ENCODE measurements at regions not wholly inside any gene's neighbourhood (a gene's known extent, or its start where the extent isn't known, plus 50 kb on each side); places are given as distances from the start of the nearest gene placed in this dataset.

DNA sequence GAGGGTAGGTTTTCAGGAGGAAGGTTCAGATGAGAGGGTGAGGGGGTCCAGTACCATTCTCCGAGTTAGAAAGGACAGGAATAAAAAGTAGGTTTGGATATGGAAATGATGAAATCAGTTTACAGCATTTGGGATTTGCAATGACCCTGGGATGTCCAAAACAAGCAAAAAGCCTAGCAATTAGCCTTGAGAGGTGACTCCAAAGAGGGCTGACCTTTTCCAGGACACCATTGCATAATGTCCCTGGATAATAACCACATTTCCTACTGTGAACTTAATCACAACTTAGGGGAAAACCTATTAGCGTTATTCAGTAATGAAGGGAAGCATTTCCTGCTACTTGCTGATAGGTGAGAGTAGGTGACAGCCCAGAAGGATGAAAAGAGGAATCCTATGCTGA is 101.4 kb upstream of the ARHGAP42 start:
- no peak for DNase-seq
- H3K9me3 Mint-ChIP-seq (ENCODE audit: unreplicated experiment), result peaks cover 8% of the 10 kb centered on the region
- H3K36me3 Mint-ChIP-seq (ENCODE audit: unreplicated experiment), result peaks cover 3% of the 10 kb centered on the region
- no peaks in the 10 kb centered on the region for H3K27me3 Mint-ChIP-seq (ENCODE audit: unreplicated experiment)
- H3K4me3 Mint-ChIP-seq (ENCODE audit: unreplicated experiment), result no peak overlapping the region
- no peak overlapping the region for H3K27ac Mint-ChIP-seq (ENCODE audit: unreplicated experiment)
- H3K4me1 Mint-ChIP-seq (ENCODE audit: low read depth, unreplicated experiment), result no peaks in the 10 kb centered on the region
- TF ChIP-seq, protein P1, sequence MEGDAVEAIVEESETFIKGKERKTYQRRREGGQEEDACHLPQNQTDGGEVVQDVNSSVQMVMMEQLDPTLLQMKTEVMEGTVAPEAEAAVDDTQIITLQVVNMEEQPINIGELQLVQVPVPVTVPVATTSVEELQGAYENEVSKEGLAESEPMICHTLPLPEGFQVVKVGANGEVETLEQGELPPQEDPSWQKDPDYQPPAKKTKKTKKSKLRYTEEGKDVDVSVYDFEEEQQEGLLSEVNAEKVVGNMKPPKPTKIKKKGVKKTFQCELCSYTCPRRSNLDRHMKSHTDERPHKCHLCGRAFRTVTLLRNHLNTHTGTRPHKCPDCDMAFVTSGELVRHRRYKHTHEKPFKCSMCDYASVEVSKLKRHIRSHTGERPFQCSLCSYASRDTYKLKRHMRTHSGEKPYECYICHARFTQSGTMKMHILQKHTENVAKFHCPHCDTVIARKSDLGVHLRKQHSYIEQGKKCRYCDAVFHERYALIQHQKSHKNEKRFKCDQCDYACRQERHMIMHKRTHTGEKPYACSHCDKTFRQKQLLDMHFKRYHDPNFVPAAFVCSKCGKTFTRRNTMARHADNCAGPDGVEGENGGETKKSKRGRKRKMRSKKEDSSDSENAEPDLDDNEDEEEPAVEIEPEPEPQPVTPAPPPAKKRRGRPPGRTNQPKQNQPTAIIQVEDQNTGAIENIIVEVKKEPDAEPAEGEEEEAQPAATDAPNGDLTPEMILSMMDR (IDR thresholded peaks at IDR 0.05; ENCODE audit: partially characterized antibody, unreplicated experiment), result no peak

- no peak for DNase-seq
- TF ChIP-seq, protein P1 (IDR thresholded peaks at IDR 0.05; ENCODE audit: partially characterized antibody, unreplicated experiment), result no peak
- no peak overlapping the region for H3K4me3 Mint-ChIP-seq (ENCODE audit: unreplicated experiment)
These were observed 100.6 kb upstream of the ARHGAP42 start for GRCh38 chr11:100586361-100587101.

DNA sequence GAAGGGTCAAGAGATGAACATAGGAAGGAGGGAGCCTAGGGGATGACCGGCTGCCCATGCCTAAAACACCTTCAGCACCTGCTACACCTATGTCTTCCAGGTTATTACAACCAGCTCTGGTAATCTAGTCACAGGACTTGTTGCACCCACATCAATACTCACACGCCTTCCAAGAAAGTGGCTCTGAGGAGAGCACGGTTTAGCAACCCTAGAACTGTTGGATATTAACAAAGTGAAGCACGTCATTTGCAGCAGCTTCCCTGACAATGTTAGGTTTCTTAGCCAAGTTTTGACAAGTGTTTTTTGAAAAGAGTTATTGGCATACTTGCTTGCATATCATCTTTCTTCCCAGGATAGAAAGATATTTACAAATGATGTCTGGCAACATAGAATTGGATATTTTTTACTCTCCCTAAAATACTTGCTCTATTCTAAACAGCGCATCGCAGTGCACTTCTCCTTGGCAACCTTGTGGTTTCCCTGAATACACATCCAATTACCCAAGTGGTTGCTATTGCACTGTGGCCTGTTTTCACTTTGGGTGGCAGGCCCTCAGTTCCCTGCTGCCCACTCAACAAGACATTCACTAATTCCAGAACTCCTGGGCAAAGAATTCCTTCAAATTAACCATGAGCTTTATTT is 94.3 kb upstream of the ARHGAP42 start:
- peaks cover 6% of the 10 kb centered on the region for H3K36me3 Mint-ChIP-seq (ENCODE audit: unreplicated experiment)
- H3K4me1 Mint-ChIP-seq (ENCODE audit: low read depth, unreplicated experiment), result peaks cover 14% of the 10 kb centered on the region
- H3K27ac Mint-ChIP-seq (ENCODE audit: unreplicated experiment), result peak overlapping the region; percentile 30
- H3K9me3 Mint-ChIP-seq (ENCODE audit: unreplicated experiment), result peaks cover 5% of the 10 kb centered on the region
- no peak for DNase-seq
- H3K4me3 Mint-ChIP-seq (ENCODE audit: unreplicated experiment), result no peak overlapping the region
- H3K27me3 Mint-ChIP-seq (ENCODE audit: unreplicated experiment), result peaks cover 2% of the 10 kb centered on the region
- TF ChIP-seq, protein P1 (IDR thresholded peaks at IDR 0.05; ENCODE audit: partially characterized antibody, unreplicated experiment), result no peak

More at GRCh38 chr11:100586361-100587101, 100.6 kb upstream of the ARHGAP42 start:
- Mint-ChIP-seq H3K9me3 (ENCODE audit: unreplicated experiment) (peaks cover 10% of the 10 kb centered on the region), H3K27me3 (ENCODE audit: unreplicated experiment) (no peaks in the 10 kb centered on the region), H3K36me3 (ENCODE audit: unreplicated experiment) (peaks cover 6% of the 10 kb centered on the region), H3K4me1 (ENCODE audit: low read depth, unreplicated experiment) (no peaks in the 10 kb centered on the region), H3K27ac (ENCODE audit: unreplicated experiment) (no peak overlapping the region)

DNA sequence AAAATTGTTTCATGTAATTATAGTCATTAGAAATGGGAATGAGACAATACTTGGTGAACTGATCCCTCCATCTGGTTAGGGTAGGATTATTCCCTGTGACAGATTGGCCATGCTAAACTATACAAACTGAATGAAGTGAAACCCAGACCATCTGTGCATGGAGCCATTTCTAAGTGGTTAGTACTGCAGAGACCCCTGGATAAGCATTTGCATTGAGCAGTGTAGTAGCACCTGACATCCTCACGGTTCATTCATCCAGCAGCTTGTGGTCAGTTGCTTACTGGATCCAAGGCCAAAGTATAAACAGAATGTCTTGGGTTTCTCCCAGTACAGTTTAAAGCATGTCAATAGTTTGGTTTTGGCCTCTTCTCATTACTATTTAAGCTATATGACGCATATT is 93.8 kb upstream of the ARHGAP42 start:
- peaks cover 14% of the 10 kb centered on the region for H3K4me1 Mint-ChIP-seq (ENCODE audit: low read depth, unreplicated experiment)
- no peak overlapping the region for H3K4me3 Mint-ChIP-seq (ENCODE audit: unreplicated experiment)
- H3K27me3 Mint-ChIP-seq (ENCODE audit: unreplicated experiment), result peaks cover 2% of the 10 kb centered on the region
- H3K9me3 Mint-ChIP-seq (ENCODE audit: unreplicated experiment), result peaks cover 5% of the 10 kb centered on the region
- DNase-seq, result no peak
- peaks cover 6% of the 10 kb centered on the region for H3K36me3 Mint-ChIP-seq (ENCODE audit: unreplicated experiment)
- peak overlapping the region; percentile 10 for H3K27ac Mint-ChIP-seq (ENCODE audit: unreplicated experiment)
- TF ChIP-seq, protein P1 (IDR thresholded peaks at IDR 0.05; ENCODE audit: partially characterized antibody, unreplicated experiment), result no peak

DNA sequence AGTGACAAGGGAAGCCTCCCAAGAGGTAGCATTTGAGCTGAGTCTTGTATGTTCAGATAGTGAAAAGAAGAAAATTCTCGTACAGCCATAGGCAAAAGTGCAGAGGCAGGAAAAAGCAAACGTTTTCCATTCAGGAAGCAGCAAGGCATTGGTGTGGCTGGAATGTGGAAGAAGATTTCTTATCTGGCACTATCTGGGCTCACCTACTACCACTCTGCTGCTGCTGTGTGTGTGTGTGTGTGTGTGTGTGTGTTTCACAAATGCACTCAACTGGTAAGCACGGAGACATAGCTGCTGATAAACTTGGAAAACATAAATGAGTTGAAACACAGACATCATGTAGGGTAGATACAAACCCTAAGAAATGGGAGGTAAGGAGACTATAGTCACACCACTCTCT is 92.8 kb upstream of the ARHGAP42 start:
- TF ChIP-seq, protein P1 (IDR thresholded peaks at IDR 0.05; ENCODE audit: partially characterized antibody, unreplicated experiment), result no peak
- DNase-seq, result no peak
- Mint-ChIP-seq H3K4me1 (ENCODE audit: low read depth, unreplicated experiment) (peaks cover 14% of the 10 kb centered on the region), H3K27ac (ENCODE audit: unreplicated experiment) (no peak overlapping the region), H3K9me3 (ENCODE audit: unreplicated experiment) (peaks cover 5% of the 10 kb centered on the region), H3K27me3 (ENCODE audit: unreplicated experiment) (peaks cover 2% of the 10 kb centered on the region), H3K4me3 (ENCODE audit: unreplicated experiment) (no peak overlapping the region), H3K36me3 (ENCODE audit: unreplicated experiment) (peaks cover 6% of the 10 kb centered on the region)

All from glutamatergic neuron (in vitro differentiated cells).